IMR-90 (cell line): ENCODE measurements at regions not wholly inside any gene's neighbourhood (a gene's known extent, or its start where the extent isn't known, plus 50 kb on each side); places are given as distances from the start of the nearest gene placed in this dataset.

ENCODE experiments used
- ATAC-seq: fragments of 200-7000 bp; cut with Tn5 transposase; 2 replicates; pipeline ENCODE4 v1.9.1; 2020; ENCODE audit warnings: low read depth, mild to moderate bottlenecking, moderate library complexity
- BruUV-seq: library from RNA; stranded (reverse); fragments of 400-500 nt; replicated peaks from 2 replicates; lab custom pipeline; 2021; lab: Mats Ljungman, UMichigan
- CTCF ChIA-PET: fragments of 300-600 bp; formaldehyde crosslinking; extraction: SDS; loops from one replicate; lab custom pipeline; 2021; ENCODE audit warnings: antibody characterized with exemption; lab: Yijun Ruan, JAX
- POLR2A ChIA-PET: fragments of 300-600 bp; sonication (Branson Sonifier 250); formaldehyde crosslinking; loops from one replicate; lab custom pipeline; 2022; ENCODE audit warnings: antibody characterized with exemption; ENCODE audit not compliant: unreplicated experiment; lab: Charles Lee
- DNase-seq: peaks from one replicate; pipeline ENCODE4 v3.0.0; 2013
- H2AFZ ChIP-seq: replicated peaks from 2 replicates; pipeline ENCODE3; 2013; ENCODE audit warnings: low read length, mild to moderate bottlenecking; ENCODE audit not compliant: poor library complexity
- H2AK5ac ChIP-seq: 2 replicates; pipeline ENCODE4 v1.6.1; 2013; ENCODE audit warnings: low read depth, low read length, inconsistent platforms
- H2AK9ac ChIP-seq: replicated peaks from 2 replicates; pipeline ENCODE3; 2013; ENCODE audit warnings: mild to moderate bottlenecking, low read depth, low read length, moderate library complexity; ENCODE audit not compliant: poor library complexity
- H2BK120ac ChIP-seq: 2 replicates; pipeline ENCODE4 v1.6.1; 2013; ENCODE audit warnings: low read depth, low read length, inconsistent platforms
- H2BK15ac ChIP-seq: 3 replicates; pipeline ENCODE4 v1.6.1; 2013; ENCODE audit warnings: low read depth, low read length, inconsistent platforms
- H2BK20ac ChIP-seq: 2 replicates; pipeline ENCODE4 v1.6.1; 2013; ENCODE audit warnings: low read depth, mild to moderate bottlenecking, inconsistent platforms, low read length, moderate library complexity
- H2BK5ac ChIP-seq: 2 replicates; pipeline ENCODE4 v1.6.1; 2013; ENCODE audit warnings: mild to moderate bottlenecking, low read depth, low read length, inconsistent platforms; ENCODE audit not compliant: poor library complexity, severe bottlenecking
- H3K14ac ChIP-seq: replicated peaks from 2 replicates; pipeline ENCODE4 v1.6.1; 2013; ENCODE audit warnings: low read depth, low read length, inconsistent platforms
- H3K18ac ChIP-seq: 2 replicates; pipeline ENCODE4 v1.6.1; 2013; ENCODE audit warnings: low read depth, low read length, control low read depth
- H3K23ac ChIP-seq: 2 replicates; pipeline ENCODE4 v1.6.1; 2013; ENCODE audit warnings: low read depth, low read length, inconsistent platforms
- H3K27ac ChIP-seq: 2 replicates; pipeline ENCODE4 v1.5.1; 2013; ENCODE audit warnings: mild to moderate bottlenecking, control low read depth, low read length; ENCODE audit not compliant: insufficient read depth
- H3K27me3 ChIP-seq: 2 replicates; pipeline ENCODE4 v1.6.1; 2013; ENCODE audit warnings: low read length; ENCODE audit not compliant: control insufficient read depth, insufficient read depth
- H3K36me3 ChIP-seq: 2 replicates; pipeline ENCODE4 v1.6.1; 2013; ENCODE audit warnings: low read length, mixed read lengths; ENCODE audit not compliant: control insufficient read depth, insufficient read depth
- H3K4ac ChIP-seq: 2 replicates; pipeline ENCODE4 v1.6.1; 2013; ENCODE audit warnings: low read depth, low read length, inconsistent platforms
- H3K4me1 ChIP-seq: 2 replicates; pipeline ENCODE4 v1.6.1; 2013; ENCODE audit warnings: low read length, mixed read lengths; ENCODE audit not compliant: control insufficient read depth, insufficient read depth
- H3K4me2 ChIP-seq: 2 replicates; pipeline ENCODE4 v1.6.1; 2013; ENCODE audit warnings: low read depth, mild to moderate bottlenecking, control low read depth, low read length, moderate library complexity
- H3K4me3 ChIP-seq: 2 replicates; pipeline ENCODE4 v1.5.1; 2013; ENCODE audit warnings: low read depth, mild to moderate bottlenecking, control low read depth, low read length, moderate library complexity; ENCODE audit not compliant: insufficient read depth
- H3K56ac ChIP-seq: 2 replicates; pipeline ENCODE4 v1.6.1; 2013; ENCODE audit warnings: low read length, inconsistent platforms; ENCODE audit not compliant: insufficient read depth; ENCODE audit errors: extremely low read depth
- H3K79me1 ChIP-seq, 2 experiments: 2 replicates each; pipeline ENCODE4 v1.6.1; 2013; ENCODE audit warnings: low read length in 2 of 2, inconsistent platforms in 1 of 2, low read depth in 1 of 2
- H3K9ac ChIP-seq: 2 replicates; pipeline ENCODE4 v1.6.1; 2013; ENCODE audit warnings: low read depth, low read length, control low read depth
- H3K9me1 ChIP-seq: 2 replicates; pipeline ENCODE4 v1.6.1; 2013; ENCODE audit warnings: low read length, inconsistent platforms; ENCODE audit not compliant: insufficient read depth
- H3K9me3 ChIP-seq: 2 replicates; pipeline ENCODE4 v1.6.1; 2013; ENCODE audit warnings: low read length; ENCODE audit not compliant: control insufficient read depth, insufficient read depth
- H4K20me1 ChIP-seq: 2 replicates; pipeline ENCODE4 v1.6.1; 2013; ENCODE audit warnings: low read length, inconsistent platforms; ENCODE audit not compliant: insufficient read depth
- H4K5ac ChIP-seq: 2 replicates; pipeline ENCODE4 v1.6.1; 2013; ENCODE audit warnings: mild to moderate bottlenecking, low read depth, low read length, control low read depth
- H4K8ac ChIP-seq, 2 experiments: 2 replicates each; pipeline ENCODE4 v1.6.1; 2013; ENCODE audit warnings: low read depth in 2 of 2, low read length in 2 of 2, control low read depth in 1 of 2, inconsistent platforms in 1 of 2
- H4K91ac ChIP-seq: 2 replicates; pipeline ENCODE4 v1.6.1; 2013; ENCODE audit warnings: low read depth, low read length, inconsistent platforms; ENCODE audit not compliant: insufficient read depth
- MAZ ChIP-seq: IDR thresholded peaks from 2 replicates; pipeline ENCODE4 v1.6.1; 2012; ENCODE audit warnings: low read depth, mild to moderate bottlenecking, low read length, improper control_type of control experiment, moderate library complexity, borderline replicate concordance
- RAD21 ChIP-seq: IDR thresholded peaks from 2 replicates; pipeline ENCODE4 v1.6.1; 2012; ENCODE audit warnings: low read length, improper control_type of control experiment
- RCOR1 ChIP-seq: IDR thresholded peaks from 2 replicates; pipeline ENCODE4 v1.6.1; 2012; ENCODE audit warnings: mild to moderate bottlenecking, low read length, improper control_type of control experiment; ENCODE audit not compliant: insufficient replicate concordance
- RFX5 ChIP-seq: IDR thresholded peaks from 2 replicates; pipeline ENCODE4 v1.8.0; 2012; ENCODE audit warnings: low read depth, mild to moderate bottlenecking, low read length, moderate library complexity
- USF2 ChIP-seq: fragments of 150-350 bp; IDR thresholded peaks from 2 replicates; pipeline ENCODE4 v1.6.1; 2017; ENCODE audit warnings: mild to moderate bottlenecking, antibody characterized with exemption, low read length, low read depth
- WGBS, 2 experiments: methylation state at CpG; one replicate each; pipeline versions ENCODE4 v1.1.5 to v1.1.7; 2013; ENCODE audit warnings: missing lambda C conversion rate in 2 of 2; ENCODE audit not compliant: insufficient read length in 1 of 2; ENCODE audit errors: extremely low coverage in 2 of 2; 5-methylcytosine and 5-hydroxymethylcytosine counted together
- dilution Hi-C: fragments of 300-500 bp; cut with HindIII; formaldehyde crosslinking; loops from one replicate; pipeline ENCODE4 v1.14.3; 2018; ENCODE audit warnings: low sequenced_read_pairs; ENCODE audit not compliant: unreplicated experiment
- in situ Hi-C: fragments of 300-500 bp; cut with MboI; formaldehyde crosslinking; loops from 3 replicates; pipeline ENCODE4 v1.14.3; 2019; ENCODE audit warnings: low sequenced_read_pairs, inconsistent platforms, mixed read lengths
- intact Hi-C: fragments of 100-400 bp; cut with micrococcal nuclease; formaldehyde crosslinking; loops from 2 replicates; pipeline ENCODE4 v1.10.0; 2022

- peak overlapping the region; percentile 71; the same call in 1 of the 2 replicates for H2BK120ac ChIP-seq
- H4K20me1 ChIP-seq: no peaks in the 10 kb centered on the region
- WGBS, 2 experiments: no CpG with 5 or more reads among the region's 8 CpGs
- H2BK15ac ChIP-seq: 0 out of 3 replicates have a peak overlapping the region, but pooled peaks have one; percentile 79
- dilution Hi-C loops: no loop called here
- H3K79me1 ChIP-seq: 0 out of 4 replicates have a peak, but pooled peaks cover 0 to 2% of the 10 kb centered on the region in 2 experiments
- intact Hi-C loops: no loop called here
- peak overlapping the region; percentile 60; the same call in 1 of the 2 replicates for H3K27ac ChIP-seq
- peak overlapping the region; percentile 62; the same call in 1 of the 2 replicates for H4K91ac ChIP-seq
- peak overlapping the region; percentile 92 for H3K18ac ChIP-seq
- ChIA-PET POLR2A (no interaction called here), CTCF (no interaction called here)
- H3K14ac ChIP-seq: 0 out of 2 replicates have a peak overlapping the region, but pooled peaks have one; percentile 25
- in situ Hi-C loops: no loop called here
- H3K9me3 ChIP-seq: peaks cover 3% of the 10 kb centered on the region; the same call in 1 of the 2 replicates
- H2AK5ac ChIP-seq: no peak overlapping the region
- no peaks in the 10 kb centered on the region for H3K27me3 ChIP-seq
- H3K9ac ChIP-seq: peak overlapping the region; percentile 73; the same call in 1 of the 2 replicates
- BruUV-seq: no TSS peak
- no peak overlapping the region; the same call in 1 of the 2 replicates for H3K23ac ChIP-seq
- ATAC-seq (no peak), DNase-seq (no peak)
- no peak overlapping the region for H2AFZ ChIP-seq
- H3K4me3 ChIP-seq: no peak overlapping the region
- peaks cover 5% of the 10 kb centered on the region for H3K9me1 ChIP-seq
- TF ChIP-seq MAZ (no peak), RAD21 (no peak), USF2 (no peak), RFX5 (no peak), RCOR1 (no peak)
- H3K56ac ChIP-seq: no peak overlapping the region
- H2BK20ac ChIP-seq: 0 out of 2 replicates have a peak overlapping the region, but pooled peaks have one; percentile 42
- H3K4ac ChIP-seq: 0 out of 2 replicates have a peak overlapping the region, but pooled peaks have one; percentile 65
- H4K8ac ChIP-seq: peak overlapping the region; percentile 63 to 73; a peak in 2 of 4 replicates
- H2BK5ac ChIP-seq: no peak overlapping the region
- H3K4me1 ChIP-seq: peaks cover 12% of the 10 kb centered on the region
- H2AK9ac ChIP-seq: no peak overlapping the region
- H3K36me3 ChIP-seq: no peaks in the 10 kb centered on the region
- peak overlapping the region; percentile 88 for H4K5ac ChIP-seq
- peak overlapping the region; percentile 45 for H3K4me2 ChIP-seq
Measured at GRCh38 chr9:87152256-87152655, 204.9 kb upstream of the GAS1 start.
